Psoas muscle (tissue), 7 donors: ENCODE measurements at regions not wholly inside any gene's neighbourhood (a gene's known extent, or its start where the extent isn't known, plus 50 kb on each side); places are given as distances from the start of the nearest gene placed in this dataset.

ENCODE experiments used
- ATAC-seq, 4 donors: fragments of 200-7000 bp; cut with Tn5 transposase; one replicate each; pipeline ENCODE4 v1.9.1; 2020; ENCODE audit warnings: moderate library complexity in 3 of 4, mild to moderate bottlenecking in 2 of 4
- DNase-seq, 2 donors: peaks; one replicate each; pipeline ENCODE4 v3.0.0-alpha.2; 2020
- H3K27ac ChIP-seq: fragments of 200-600 bp; one replicate; pipeline ENCODE4 v1.8.0; 2022
- H3K27me3 ChIP-seq, 3 donors: fragments of 200-600 bp in 1 of 3; one replicate each; pipeline versions ENCODE4 v1.6.1 to v1.8.0; 2013 to 2022; ENCODE audit warnings: low read length in 2 of 3, mild to moderate bottlenecking in 2 of 3, moderate library complexity in 1 of 3; ENCODE audit not compliant: insufficient read depth in 3 of 3
- H3K36me3 ChIP-seq, 2 donors: fragments of 200-600 bp in 1 of 2; one replicate each; pipeline versions ENCODE4 v1.6.1 to v1.8.0; 2013 to 2022; ENCODE audit warnings: low read depth in 1 of 2, mild to moderate bottlenecking in 1 of 2, moderate library complexity in 1 of 2; ENCODE audit not compliant: insufficient read depth in 1 of 2
- H3K4me1 ChIP-seq: fragments of 200-600 bp; one replicate; pipeline ENCODE4 v1.8.0; 2022
- H3K4me3 ChIP-seq: fragments of 200-600 bp; one replicate; pipeline ENCODE4 v1.8.0; 2022; ENCODE audit warnings: mild to moderate bottlenecking
- H3K9me3 ChIP-seq: fragments of 200-600 bp; one replicate; pipeline ENCODE4 v1.8.0; 2022
- CTCF ChIP-seq: fragments of 200-600 bp; IDR thresholded peaks from one replicate; pipeline ENCODE4 v1.8.0; 2022; ENCODE audit warnings: antibody characterized with exemption
- WGBS, 3 donors: extraction: QIAGEN DNeasy Blood & Tissue Kit; methylation state at CpG; one replicate each; pipeline versions ENCODE4 v1.1.6 to v1.1.7; 2013; 5-methylcytosine and 5-hydroxymethylcytosine counted together
- intact Hi-C, 2 donors: fragments of 100-400 bp; cut with DNase I; formaldehyde crosslinking; loops; one replicate each; pipeline versions ENCODE4 v1.11.0 to v1.14.2; 2022
- donor health status: healthy with polysubstance abuse.
- donor health status: DM: no; HTN: no; CAD: no; lungs with moderate emphysema.
- donor health status: Bipolar disorder and iron deficiency.
- donor health status: healthy.
- donor health status: DM: yes; HTN: yes; CAD: no.
- donor health status: DM: no; HTN: no; CAD: no.
- donor health status: DM: yes; HTN: yes; CAD: no.

DNA sequence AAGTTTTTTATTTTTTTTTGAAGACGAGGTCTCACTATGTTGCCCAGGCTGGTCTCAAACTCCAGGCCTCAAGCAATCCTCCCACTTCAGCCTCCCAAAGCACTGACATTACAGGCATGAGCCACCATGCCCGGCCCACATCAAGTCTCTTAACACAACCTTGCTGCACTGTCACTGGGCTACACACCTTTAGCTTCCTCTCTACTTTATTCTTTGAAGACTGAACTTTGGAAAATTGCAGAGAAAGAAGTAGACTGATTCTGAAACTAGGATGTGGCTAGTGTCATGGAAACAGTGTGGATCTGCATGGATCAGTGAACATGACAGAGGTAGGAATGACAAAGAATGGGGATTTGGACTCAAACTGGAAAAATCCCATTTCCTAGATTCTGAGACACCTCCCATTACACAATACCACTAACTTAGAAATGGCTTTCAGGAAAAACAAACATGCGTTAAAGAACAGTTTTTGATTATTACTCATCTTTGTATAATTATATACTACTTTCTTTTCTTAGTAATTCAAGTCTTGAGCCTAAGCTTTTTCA lies 99.6 kb upstream of the SPON1 start:
- H3K4me3 ChIP-seq, result no peak overlapping the region
- no peak for TF ChIP-seq CTCF
- no peaks in the 10 kb centered on the region for H3K36me3 ChIP-seq
- no peak for DNase-seq
- intact Hi-C loops, result no loop called here
- no peaks in the 10 kb centered on the region for H3K27me3 ChIP-seq
- WGBS, 3 donors, result 90 to 96% (median 92%) methylated on average over 3 of the region's 3 CpGs
- ATAC-seq, result no peak
- no peak overlapping the region for H3K27ac ChIP-seq
- H3K9me3 ChIP-seq, result no peaks in the 10 kb centered on the region
- no peaks in the 10 kb centered on the region for H3K4me1 ChIP-seq

GRCh38 chr11:13868710-13869397 lies 93.7 kb upstream of the SPON1 start:
- ATAC-seq (no peak), DNase-seq (no peak)
- Histone ChIP-seq H3K27me3 (peaks cover 0 to 4% (median 0%) of the 10 kb centered on the region in 3 donors), H3K27ac (no peak overlapping the region), H3K36me3 (no peaks in the 10 kb centered on the region), H3K4me1 (no peaks in the 10 kb centered on the region), H3K9me3 (no peaks in the 10 kb centered on the region), H3K4me3 (no peak overlapping the region)
- intact Hi-C loops, result no loop called here
- 28 to 36% (median 35%) methylated on average over 2 of the region's 2 CpGs for WGBS, 3 donors
- TF ChIP-seq CTCF, result no peak

- ATAC-seq (no peak), DNase-seq (no peak)
- 52 to 59% (median 55%) methylated on average over 1 of the region's 1 CpG for WGBS, 3 donors
- Histone ChIP-seq H3K9me3 (no peaks in the 10 kb centered on the region), H3K36me3 (no peaks in the 10 kb centered on the region), H3K4me1 (no peaks in the 10 kb centered on the region), H3K27ac (no peak overlapping the region), H3K27me3 (peaks cover 0 to 4% (median 0%) of the 10 kb centered on the region in 3 donors), H3K4me3 (no peak overlapping the region)
- intact Hi-C loops, result no loop called here
- TF ChIP-seq CTCF, result no peak
These were observed 93.1 kb upstream of the SPON1 start for GRCh38 chr11:13869398-13869886.

- peaks cover 0 to 4% (median 0%) of the 10 kb centered on the region in 3 donors for H3K27me3 ChIP-seq
- ATAC-seq (no peak), DNase-seq (no peak)
- no peaks in the 10 kb centered on the region for H3K36me3 ChIP-seq
- no peaks in the 10 kb centered on the region for H3K9me3 ChIP-seq
- no peak overlapping the region for H3K27ac ChIP-seq
- no peaks in the 10 kb centered on the region for H3K4me1 ChIP-seq
- no peak for TF ChIP-seq CTCF
- intact Hi-C loops, result no loop called here
- no peak overlapping the region for H3K4me3 ChIP-seq
These were observed 87.9 kb upstream of the SPON1 start for GRCh38 chr11:13874597-13874996.
